NCI-H2107 treated with DMSO at 0.1 percent for 48 hours (cell line): ENCODE measurements at regions not wholly inside any gene's neighbourhood (a gene's known extent, or its start where the extent isn't known, plus 50 kb on each side); places are given as distances from the start of the nearest gene placed in this dataset.
"Not testable (repeated sequence)": the region's sequence is repeated elsewhere in the genome, so short reads cannot be mapped to it uniquely, and the experiment has no call there.

ENCODE experiments used
- DNase-seq: peaks from one replicate; lab custom pipeline; 2025; ENCODE audit not compliant: unreplicated experiment; lab: John Stamatoyannopoulos, UW

GRCh38 chr18:73563901-73564472, 583.6 kb downstream of the FBXO15 start:
- DNase-seq: no peak

GRCh38 chr18:73563345-73563744, 584.3 kb downstream of the FBXO15 start:
- no peak for DNase-seq

GRCh38 chr18:73556904-73557303, 590.7 kb downstream of the FBXO15 start:
- no peak for DNase-seq

GRCh38 chr18:73552171-73552570, 595.5 kb downstream of the FBXO15 start:
- DNase-seq: no peak

- DNase-seq: no peak
Measured at GRCh38 chr18:73551211-73551610, 596.4 kb downstream of the FBXO15 start.

- DNase-seq: no peak
Measured at GRCh38 chr18:73549236-73549635, 598.4 kb downstream of the FBXO15 start.

GRCh38 chr18:73545472-73545871, 602.2 kb downstream of the FBXO15 start:
- DNase-seq: no peak

GRCh38 chr18:73544617-73545016, 603.0 kb downstream of the FBXO15 start:
- DNase-seq: no peak

GRCh38 chr18:73544032-73544431, 603.6 kb downstream of the FBXO15 start:
- no peak for DNase-seq

- no peak for DNase-seq
Measured at GRCh38 chr18:73535990-73536389, 611.6 kb downstream of the FBXO15 start.

GRCh38 chr18:73535189-73535588, 612.4 kb downstream of the FBXO15 start:
- DNase-seq: no peak

- no peak for DNase-seq
Measured at GRCh38 chr18:73531601-73532000, 616.0 kb downstream of the FBXO15 start.

- DNase-seq: no peak
Measured at GRCh38 chr18:73528066-73528465, 619.6 kb downstream of the FBXO15 start.

- no peak for DNase-seq
Measured at GRCh38 chr18:73520229-73520628, 627.4 kb downstream of the FBXO15 start.

GRCh38 chr18:73516056-73516455, 631.6 kb downstream of the FBXO15 start:
- DNase-seq: not testable (repeated sequence)

- no peak for DNase-seq
Measured at GRCh38 chr18:73514449-73514848, 633.2 kb downstream of the FBXO15 start.

GRCh38 chr18:73511771-73512503, 635.7 kb downstream of the FBXO15 start:
- no peak for DNase-seq

- DNase-seq: no peak
Measured at GRCh38 chr18:73509460-73509859, 638.2 kb downstream of the FBXO15 start.

GRCh38 chr18:73503326-73503725, 635.5 kb upstream of the NETO1 start:
- DNase-seq: no peak

GRCh38 chr18:73487966-73488365, 620.2 kb upstream of the NETO1 start:
- DNase-seq: no peak

GRCh38 chr18:73485166-73485565, 617.4 kb upstream of the NETO1 start:
- DNase-seq: no peak

- DNase-seq: no peak
Measured at GRCh38 chr18:73482901-73483300, 615.1 kb upstream of the NETO1 start.

- no peak for DNase-seq
Measured at GRCh38 chr18:73479477-73479876, 611.7 kb upstream of the NETO1 start.
